ENCODE measurements at regions not wholly inside any gene's neighbourhood (a gene's known extent, or its start where the extent isn't known, plus 50 kb on each side); places are given as distances from the start of the nearest gene placed in this dataset.
A peak's percentile ranks its signal among the peaks of the same experiment; 100 is the strongest.

DNA sequence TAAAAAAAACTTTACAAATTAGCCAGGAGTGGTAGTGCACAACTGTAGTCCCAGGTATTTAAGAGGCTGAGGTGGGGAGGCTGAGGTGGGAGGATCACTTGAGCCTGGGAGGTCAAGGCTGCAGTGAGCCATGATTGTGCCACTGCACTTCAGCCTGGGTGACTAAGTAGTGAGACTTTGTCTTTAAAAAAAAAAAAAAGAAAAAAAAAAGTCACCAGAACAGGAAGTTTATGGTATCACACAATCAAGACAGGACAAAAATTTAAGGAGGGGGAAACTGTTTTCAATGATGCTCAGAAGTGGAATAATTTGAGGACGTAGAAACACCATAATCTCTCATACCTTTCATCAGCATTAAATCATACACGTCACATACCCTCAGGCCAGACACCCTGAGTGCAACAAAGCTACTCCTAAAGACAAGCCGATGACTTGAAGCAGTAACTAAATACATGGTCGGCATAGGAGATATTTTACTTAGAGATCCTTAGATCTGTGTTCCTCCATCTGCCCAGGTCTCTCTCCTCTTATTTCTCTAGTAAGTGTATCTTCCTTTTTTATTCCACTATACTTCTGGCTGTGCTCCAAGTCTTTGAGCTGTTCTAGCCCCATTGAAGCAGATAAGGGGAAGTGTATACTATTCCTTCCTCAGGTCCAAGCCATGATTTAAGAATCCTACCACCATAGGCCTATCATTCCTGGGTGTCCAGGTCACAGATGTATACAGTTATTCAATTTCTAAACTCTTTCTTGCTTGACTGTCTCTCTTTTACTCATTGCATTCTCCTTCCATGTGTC is 91.3 kb upstream of the APC start:
- no peak overlapping the region for H3K4me3 ChIP-seq
- no peak overlapping the region for H3K27ac ChIP-seq
- no peaks in the 10 kb centered on the region for H3K36me3 ChIP-seq
- H3K9me3 ChIP-seq = no peaks in the 10 kb centered on the region
- no peaks in the 10 kb centered on the region for H3K4me1 ChIP-seq
- no peak for DNase-seq
- no peak for TF ChIP-seq POLR2A (IDR thresholded peaks at IDR 0.05)
- TF ChIP-seq, protein P1, sequence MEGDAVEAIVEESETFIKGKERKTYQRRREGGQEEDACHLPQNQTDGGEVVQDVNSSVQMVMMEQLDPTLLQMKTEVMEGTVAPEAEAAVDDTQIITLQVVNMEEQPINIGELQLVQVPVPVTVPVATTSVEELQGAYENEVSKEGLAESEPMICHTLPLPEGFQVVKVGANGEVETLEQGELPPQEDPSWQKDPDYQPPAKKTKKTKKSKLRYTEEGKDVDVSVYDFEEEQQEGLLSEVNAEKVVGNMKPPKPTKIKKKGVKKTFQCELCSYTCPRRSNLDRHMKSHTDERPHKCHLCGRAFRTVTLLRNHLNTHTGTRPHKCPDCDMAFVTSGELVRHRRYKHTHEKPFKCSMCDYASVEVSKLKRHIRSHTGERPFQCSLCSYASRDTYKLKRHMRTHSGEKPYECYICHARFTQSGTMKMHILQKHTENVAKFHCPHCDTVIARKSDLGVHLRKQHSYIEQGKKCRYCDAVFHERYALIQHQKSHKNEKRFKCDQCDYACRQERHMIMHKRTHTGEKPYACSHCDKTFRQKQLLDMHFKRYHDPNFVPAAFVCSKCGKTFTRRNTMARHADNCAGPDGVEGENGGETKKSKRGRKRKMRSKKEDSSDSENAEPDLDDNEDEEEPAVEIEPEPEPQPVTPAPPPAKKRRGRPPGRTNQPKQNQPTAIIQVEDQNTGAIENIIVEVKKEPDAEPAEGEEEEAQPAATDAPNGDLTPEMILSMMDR (IDR thresholded peaks at IDR 0.05) = no peak
- intact Hi-C loops (cut with DNase I; ENCODE audit: low total_unique reads) = no loop called here
- H3K27me3 ChIP-seq = no peaks in the 10 kb centered on the region

DNA sequence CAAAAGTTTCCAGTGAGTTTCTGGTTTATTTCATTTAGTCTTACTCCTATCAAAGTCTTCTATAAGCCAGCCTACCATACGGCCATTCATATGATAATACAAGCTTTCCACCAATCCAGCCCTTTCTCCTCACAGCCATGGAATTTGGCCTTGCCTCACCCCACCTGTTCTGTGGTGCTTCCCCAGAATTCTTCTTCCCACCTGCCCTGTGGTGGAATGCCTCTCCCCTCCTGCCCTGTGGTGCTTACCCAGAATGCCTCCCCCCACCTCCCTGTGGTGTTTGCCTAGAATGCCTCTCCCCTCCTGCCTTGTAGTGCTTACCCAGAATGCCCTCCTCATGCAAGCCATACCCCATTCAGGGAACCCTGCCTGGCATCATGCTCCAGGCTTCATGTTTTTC is 90.3 kb upstream of the APC start:
- H3K27me3 ChIP-seq = no peaks in the 10 kb centered on the region
- H3K9me3 ChIP-seq = no peaks in the 10 kb centered on the region
- H3K4me1 ChIP-seq = no peaks in the 10 kb centered on the region
- intact Hi-C loops (cut with DNase I; ENCODE audit: low total_unique reads) = no loop called here
- no peaks in the 10 kb centered on the region for H3K36me3 ChIP-seq
- TF ChIP-seq, protein P1 (IDR thresholded peaks at IDR 0.05) = no peak
- no peak for TF ChIP-seq POLR2A (IDR thresholded peaks at IDR 0.05)
- DNase-seq = no peak
- H3K27ac ChIP-seq = no peak overlapping the region
- H3K4me3 ChIP-seq = no peak overlapping the region

DNA sequence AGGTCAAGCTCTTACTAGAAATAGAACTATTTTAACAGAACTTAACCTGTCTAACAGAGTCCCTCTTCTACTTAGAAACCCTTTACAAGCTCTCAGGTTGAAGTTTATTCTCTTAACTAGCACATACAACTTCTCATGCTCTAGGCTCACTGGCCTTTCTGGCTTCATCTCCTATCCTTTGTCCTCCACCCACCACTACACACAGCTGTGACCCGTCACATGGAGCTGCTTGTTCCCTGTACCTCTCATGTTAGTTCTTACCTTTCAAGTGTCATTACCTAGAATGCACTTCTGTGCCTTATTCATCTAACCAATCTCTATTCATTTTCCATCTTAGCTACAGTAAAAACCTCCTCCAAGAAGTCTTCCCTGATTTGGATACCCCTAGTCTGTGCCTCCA is 89.4 kb upstream of the APC start:
- DNase-seq = no peak
- Histone ChIP-seq H3K27me3 (no peaks in the 10 kb centered on the region), H3K36me3 (no peaks in the 10 kb centered on the region), H3K9me3 (no peaks in the 10 kb centered on the region), H3K4me3 (no peak overlapping the region), H3K4me1 (no peaks in the 10 kb centered on the region), H3K27ac (no peak overlapping the region)
- TF ChIP-seq POLR2A (IDR thresholded peaks at IDR 0.05) = no peak
- TF ChIP-seq, protein P1 (IDR thresholded peaks at IDR 0.05) = no peak
- intact Hi-C loops (cut with DNase I; ENCODE audit: low total_unique reads) = no loop called here

DNA sequence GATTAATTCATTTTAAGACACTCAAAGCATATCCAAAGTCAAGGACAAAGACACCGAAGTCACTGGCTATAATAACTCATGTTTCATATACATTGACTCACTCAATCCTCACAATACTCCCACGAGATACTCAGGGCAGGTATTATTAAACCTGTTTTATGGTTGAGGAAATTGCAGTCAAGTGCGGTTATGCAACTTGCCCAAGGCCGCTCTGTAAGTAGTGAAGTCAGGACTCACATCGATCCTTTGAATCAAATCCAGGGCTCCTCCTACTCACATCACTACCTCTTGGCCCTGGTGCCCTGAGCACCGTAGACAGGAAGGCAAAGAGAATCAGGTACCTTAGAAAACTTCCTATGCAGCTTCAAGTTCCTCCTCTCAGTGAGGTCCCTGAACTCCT is 87.8 kb upstream of the APC start:
- no peak overlapping the region for H3K27ac ChIP-seq
- TF ChIP-seq, protein P1 (IDR thresholded peaks at IDR 0.05) = no peak
- no peak for TF ChIP-seq POLR2A (IDR thresholded peaks at IDR 0.05)
- H3K9me3 ChIP-seq = no peaks in the 10 kb centered on the region
- no peak for DNase-seq
- H3K27me3 ChIP-seq = no peaks in the 10 kb centered on the region
- no peaks in the 10 kb centered on the region for H3K36me3 ChIP-seq
- intact Hi-C loops (cut with DNase I; ENCODE audit: low total_unique reads) = no loop called here
- H3K4me1 ChIP-seq = no peaks in the 10 kb centered on the region
- H3K4me3 ChIP-seq = no peak overlapping the region

DNA sequence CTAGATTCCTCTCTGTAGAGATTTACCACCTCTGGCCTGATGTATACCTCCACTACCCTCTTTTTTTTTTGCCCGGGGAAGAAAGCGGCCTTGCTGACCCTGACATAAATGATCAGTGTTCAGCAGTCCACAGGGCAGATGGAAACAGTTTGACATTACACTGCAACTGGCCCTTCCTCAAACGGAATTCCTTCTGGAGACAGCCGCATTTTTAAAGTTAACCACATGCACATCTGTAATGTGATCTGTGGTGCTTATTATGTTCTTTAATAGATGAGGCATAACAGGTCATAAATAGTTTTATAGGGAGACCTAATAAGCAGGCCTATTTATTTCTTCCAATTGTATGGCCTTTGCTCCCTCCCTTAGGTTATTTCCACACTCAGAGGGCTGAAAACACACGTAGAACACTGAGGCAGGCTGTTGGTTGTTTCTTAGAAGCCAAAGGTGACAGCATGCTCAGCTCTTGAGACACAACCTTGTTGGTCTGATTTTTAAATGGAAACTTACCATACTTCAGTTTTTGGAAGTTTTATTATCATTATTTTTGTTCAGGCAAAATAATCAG is 84.0 kb upstream of the APC start:
- peak overlapping the region; percentile 41 to 43 for H3K27ac ChIP-seq
- no peak overlapping the region for H3K4me3 ChIP-seq
- no peaks in the 10 kb centered on the region for H3K4me1 ChIP-seq
- no peaks in the 10 kb centered on the region for H3K9me3 ChIP-seq
- TF ChIP-seq POLR2A (IDR thresholded peaks at IDR 0.05) = no peak
- TF ChIP-seq, protein P1 (IDR thresholded peaks at IDR 0.05) = no peak
- no peaks in the 10 kb centered on the region for H3K27me3 ChIP-seq
- no peaks in the 10 kb centered on the region for H3K36me3 ChIP-seq
- intact Hi-C loops (cut with DNase I; ENCODE audit: low total_unique reads) = no loop called here
- DNase-seq = no peak
